Heart left ventricle (tissue), 16 donors: ENCODE measurements at regions not wholly inside any gene's neighbourhood (a gene's known extent, or its start where the extent isn't known, plus 50 kb on each side); places are given as distances from the start of the nearest gene placed in this dataset.

Experiments used
- ATAC-seq, 4 donors: fragments of 200-7000 bp; cut with Tn5 transposase; one replicate each; pipeline ENCODE4 v1.9.1; 2020 to 2022; ENCODE audit warnings: moderate library complexity in 4 of 4, mild to moderate bottlenecking in 3 of 4, moderate number of reproducible peaks in 1 of 4
- DNase-seq, 5 donors: peaks; one replicate each; pipeline ENCODE4 v3.0.0-alpha.2; 2020
- H3K27ac ChIP-seq, 12 donors: fragments of 200-600 bp; sonication (generic) in 4 of 12; one replicate each; pipeline versions ENCODE4 v1.5.0 to v1.8.0; 2016 to 2022; ENCODE audit warnings: mild to moderate bottlenecking in 2 of 12
- H3K27me3 ChIP-seq, 9 donors: fragments of 200-600 bp; sonication (generic) in 2 of 9; one replicate each; pipeline versions ENCODE4 v1.5.1 to v1.8.0; 2016 to 2022; ENCODE audit warnings: mild to moderate bottlenecking in 3 of 9
- H3K36me3 ChIP-seq, 9 donors: fragments of 200-600 bp; sonication (generic) in 2 of 9; one replicate each; pipeline versions ENCODE4 v1.5.0 to v1.8.0; 2018 to 2022; ENCODE audit warnings: mild to moderate bottlenecking in 2 of 9
- H3K4me1 ChIP-seq, 12 donors: fragments of 200-600 bp; sonication (generic) in 4 of 12; one replicate each; pipeline versions ENCODE4 v1.5.0 to v1.8.0; 2016 to 2022; ENCODE audit warnings: mild to moderate bottlenecking in 3 of 12
- H3K4me3 ChIP-seq, 12 donors: fragments of 200-600 bp; sonication (generic) in 4 of 12; one replicate each; pipeline versions ENCODE4 v1.5.0 to v1.8.0; 2017 to 2022; ENCODE audit warnings: mild to moderate bottlenecking in 9 of 12, moderate library complexity in 4 of 12
- H3K9me3 ChIP-seq, 12 donors: fragments of 200-600 bp; sonication (generic) in 4 of 12; one replicate each; pipeline versions ENCODE4 v1.5.0 to v1.8.0; 2016 to 2022; ENCODE audit warnings: mild to moderate bottlenecking in 1 of 12
- CTCF ChIP-seq, 12 donors: fragments of 200-600 bp; sonication (generic) in 4 of 12; IDR thresholded peaks; one replicate each; pipeline versions ENCODE4 v1.5.0 to v1.8.0; 2018 to 2022; ENCODE audit warnings: antibody characterized with exemption in 12 of 12, mild to moderate bottlenecking in 5 of 12
- POLR2A ChIP-seq, 2 donors: fragments of 450-650 bp; IDR thresholded peaks; one replicate each; pipeline ENCODE4 v1.6.1; 2017; ENCODE audit warnings: antibody characterized with exemption in 2 of 2, mild to moderate bottlenecking in 2 of 2, moderate library complexity in 2 of 2
- WGBS, 4 donors: extraction: QIAGEN DNeasy Blood & Tissue Kit in 2 of 4; methylation state at CpG; one replicate each; pipeline versions ENCODE4 v1.1.5 to v1.1.7; 2013 to 2018; 5-methylcytosine and 5-hydroxymethylcytosine counted together
- intact Hi-C, 10 donors: fragments of 100-400 bp; cut with DNase I; formaldehyde crosslinking; loops; one replicate each; pipeline versions ENCODE4 v1.11.1 to v1.14.2; 2022
- donor health status: ischemic (EF 13 %, LVEDD 7.1; RV severe dilation, severe dysfunction).
- donor health status: healthy with polysubstance abuse.
- donor health status: DM: no; HTN: yes; CAD: no.
- donor health status: DM: no; HTN: no; CAD: no.
- donor health status: ischemic (EF 25% LVEDD 6.9; RV normal size, moderate dysfunction).
- donor health status: ischemic (EF 25% LVEDD 5.7; RV mildly dilated, moderate dysfunction).
- donor health status: healthy.
- donor health status: DM: yes; HTN: yes; CAD: no.
- donor health status: ischemic (EF 35%, LVEDD 5.7; RV mildly dilated, moderate dysfunction).
- donor health status: nonischemic (EF 11% LVEDD 7.7; RV severe dilation, severe dysfunction).
- donor health status: DM: yes; HTN: yes; CAD: no.
- donor health status: PGD.
- donor health status: ischemic (EF 29% LVEDD 5.4; RV normal size, mild dysfunction).
- donor health status: nonischemic (EF 23%, LVEDD 6.1; RV moderate dilation, normal function).

GRCh38 chr5:4330327-4330726 lies 734.7 kb downstream of the IRX1 start:
- H3K9me3 ChIP-seq, result no peaks in the 10 kb centered on the region
- no peak overlapping the region for H3K27ac ChIP-seq
- H3K4me3 ChIP-seq, result no peak overlapping the region
- H3K27me3 ChIP-seq, result no peaks in the 10 kb centered on the region
- ATAC-seq, result no peak
- intact Hi-C loops, result no loop called here
- H3K4me1 ChIP-seq, result no peaks in the 10 kb centered on the region
- no peaks in the 10 kb centered on the region for H3K36me3 ChIP-seq
- WGBS, 4 donors, result 74 to 88% (median 81%) methylated on average over 2 of the region's 2 CpGs
- TF ChIP-seq CTCF (IDR thresholded peaks at IDR 0.05), result no peak
- no peak for TF ChIP-seq POLR2A (IDR thresholded peaks at IDR 0.05)
- no peak for DNase-seq

- no peaks in the 10 kb centered on the region for H3K9me3 ChIP-seq
- intact Hi-C loops, result no loop called here
- H3K27me3 ChIP-seq, result no peaks in the 10 kb centered on the region
- no peaks in the 10 kb centered on the region for H3K36me3 ChIP-seq
- no peaks in the 10 kb centered on the region for H3K4me1 ChIP-seq
- no peak overlapping the region for H3K4me3 ChIP-seq
- WGBS, 4 donors, result 50 to 79% (median 65%) methylated on average over 2 of the region's 2 CpGs
- DNase-seq (no peak), ATAC-seq (no peak)
- TF ChIP-seq POLR2A (IDR thresholded peaks at IDR 0.05) (no peak), CTCF (IDR thresholded peaks at IDR 0.05) (no peak)
- H3K27ac ChIP-seq, result no peak overlapping the region
These were observed 739.4 kb downstream of the IRX1 start for GRCh38 chr5:4335078-4335477.

- intact Hi-C loops, result no loop called here
- no peak for TF ChIP-seq CTCF (IDR thresholded peaks at IDR 0.05)
- no peak for TF ChIP-seq POLR2A (IDR thresholded peaks at IDR 0.05)
- ATAC-seq (no peak), DNase-seq (no peak)
- Histone ChIP-seq H3K9me3 (no peaks in the 10 kb centered on the region), H3K4me3 (no peak overlapping the region), H3K27me3 (no peaks in the 10 kb centered on the region), H3K27ac (no peak overlapping the region), H3K36me3 (no peaks in the 10 kb centered on the region), H3K4me1 (no peaks in the 10 kb centered on the region)
- whole genome bisulfite sequencing, 4 donors, result 63 to 75% (median 68%) methylated on average over 3 of the region's 3 CpGs
These were observed 741.9 kb downstream of the IRX1 start for GRCh38 chr5:4337519-4337918.

GRCh38 chr5:4339949-4340348 lies 744.3 kb downstream of the IRX1 start:
- 76 to 80% (median 77%) methylated on average over 9 of the region's 9 CpGs for whole genome bisulfite sequencing, 4 donors
- H3K4me3 ChIP-seq, result no peak overlapping the region

More at GRCh38 chr5:4339949-4340348, 744.3 kb downstream of the IRX1 start:
- Histone ChIP-seq H3K27ac (no peak overlapping the region), H3K4me1 (no peaks in the 10 kb centered on the region), H3K27me3 (no peaks in the 10 kb centered on the region), H3K36me3 (no peaks in the 10 kb centered on the region), H3K9me3 (no peaks in the 10 kb centered on the region)
- intact Hi-C loops, result no loop called here
- ATAC-seq (no peak), DNase-seq (no peak)
- TF ChIP-seq POLR2A (IDR thresholded peaks at IDR 0.05), result no peak
- no peak for TF ChIP-seq CTCF (IDR thresholded peaks at IDR 0.05)
